22Rv1 (cell line): ENCODE measurements at regions not wholly inside any gene's neighbourhood (a gene's known extent, or its start where the extent isn't known, plus 50 kb on each side); places are given as distances from the start of the nearest gene placed in this dataset.

Source experiments
- H3K27ac ChIP-seq: fragments of 450-650 bp; 2 replicates; pipeline ENCODE4 v1.5.1; 2017
- ZFX ChIP-seq: fragments of 450-650 bp; IDR thresholded peaks from 2 replicates; pipeline ENCODE4 v1.6.1; 2017; ENCODE audit warnings: antibody characterized with exemption, borderline replicate concordance
- TF ChIP-seq, protein P1 (sequence below): fragments of 450-650 bp; IDR thresholded peaks from 2 replicates; pipeline ENCODE4 v1.5.1; 2017; ENCODE audit warnings: mild to moderate bottlenecking

DNA sequence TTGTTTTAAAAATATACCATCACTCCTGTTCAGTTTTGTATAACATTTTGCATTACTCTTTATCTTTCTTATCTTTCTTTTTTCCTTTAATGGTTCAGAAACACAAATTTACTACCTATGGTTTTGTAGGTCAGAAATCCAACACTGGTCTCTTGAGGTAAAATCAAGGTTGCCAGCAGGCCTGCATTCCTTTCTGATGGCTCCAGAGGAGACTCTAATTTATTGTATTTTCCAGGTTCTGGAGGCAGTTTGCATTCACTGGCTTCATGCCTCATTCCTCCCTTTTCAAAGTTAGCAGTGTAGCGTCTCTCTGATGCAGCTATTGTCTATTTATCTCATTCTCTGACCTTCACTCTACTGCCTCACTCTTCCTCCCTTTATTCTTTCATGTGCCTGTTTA is 767.4 kb downstream of the SLITRK6 start:
- no peak overlapping the region for H3K27ac ChIP-seq
- TF ChIP-seq, protein P1, sequence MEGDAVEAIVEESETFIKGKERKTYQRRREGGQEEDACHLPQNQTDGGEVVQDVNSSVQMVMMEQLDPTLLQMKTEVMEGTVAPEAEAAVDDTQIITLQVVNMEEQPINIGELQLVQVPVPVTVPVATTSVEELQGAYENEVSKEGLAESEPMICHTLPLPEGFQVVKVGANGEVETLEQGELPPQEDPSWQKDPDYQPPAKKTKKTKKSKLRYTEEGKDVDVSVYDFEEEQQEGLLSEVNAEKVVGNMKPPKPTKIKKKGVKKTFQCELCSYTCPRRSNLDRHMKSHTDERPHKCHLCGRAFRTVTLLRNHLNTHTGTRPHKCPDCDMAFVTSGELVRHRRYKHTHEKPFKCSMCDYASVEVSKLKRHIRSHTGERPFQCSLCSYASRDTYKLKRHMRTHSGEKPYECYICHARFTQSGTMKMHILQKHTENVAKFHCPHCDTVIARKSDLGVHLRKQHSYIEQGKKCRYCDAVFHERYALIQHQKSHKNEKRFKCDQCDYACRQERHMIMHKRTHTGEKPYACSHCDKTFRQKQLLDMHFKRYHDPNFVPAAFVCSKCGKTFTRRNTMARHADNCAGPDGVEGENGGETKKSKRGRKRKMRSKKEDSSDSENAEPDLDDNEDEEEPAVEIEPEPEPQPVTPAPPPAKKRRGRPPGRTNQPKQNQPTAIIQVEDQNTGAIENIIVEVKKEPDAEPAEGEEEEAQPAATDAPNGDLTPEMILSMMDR, result no peak
- TF ChIP-seq ZFX, result no peak

DNA sequence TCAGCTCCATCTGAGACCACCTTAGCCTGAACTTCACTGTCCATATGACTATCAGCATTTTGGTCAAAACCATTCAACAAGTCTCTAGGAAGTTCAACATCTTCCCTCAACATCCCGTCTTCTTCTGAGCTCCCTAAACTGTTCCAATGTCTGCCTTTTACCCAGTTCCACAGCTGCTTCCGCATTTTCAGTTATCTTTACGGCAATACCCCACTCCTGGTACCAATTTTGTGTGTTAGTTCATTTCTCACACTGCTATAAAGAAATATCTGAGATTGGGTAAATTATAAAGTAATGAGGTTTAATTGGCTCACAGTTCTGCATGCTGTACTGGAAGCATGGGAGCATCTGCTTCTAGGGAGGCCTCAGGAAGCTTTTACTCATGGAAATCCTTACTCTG is 771.2 kb downstream of the SLITRK6 start:
- no peak overlapping the region for H3K27ac ChIP-seq
- TF ChIP-seq, protein P1, result no peak
- TF ChIP-seq ZFX, result no peak

DNA sequence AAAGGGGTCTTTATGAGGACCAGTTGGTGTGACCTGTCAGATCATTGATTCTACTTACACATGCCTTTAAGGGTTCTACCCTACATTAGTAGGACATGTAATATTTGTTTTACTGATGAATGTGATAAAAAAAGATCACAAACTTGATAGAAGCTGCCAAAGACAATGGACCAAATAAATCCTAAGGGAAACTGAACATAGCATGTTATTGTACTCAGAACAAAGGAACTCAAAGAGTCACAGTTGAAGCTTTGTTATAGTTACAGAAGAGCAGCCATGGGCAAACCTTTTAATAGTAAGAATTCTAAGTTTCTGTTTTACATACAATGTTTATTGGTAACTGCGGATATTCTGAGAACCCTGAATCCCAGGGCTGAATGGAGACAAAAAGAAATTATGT is 780.1 kb downstream of the SLITRK6 start:
- TF ChIP-seq, protein P1, result no peak
- no peak for TF ChIP-seq ZFX

DNA sequence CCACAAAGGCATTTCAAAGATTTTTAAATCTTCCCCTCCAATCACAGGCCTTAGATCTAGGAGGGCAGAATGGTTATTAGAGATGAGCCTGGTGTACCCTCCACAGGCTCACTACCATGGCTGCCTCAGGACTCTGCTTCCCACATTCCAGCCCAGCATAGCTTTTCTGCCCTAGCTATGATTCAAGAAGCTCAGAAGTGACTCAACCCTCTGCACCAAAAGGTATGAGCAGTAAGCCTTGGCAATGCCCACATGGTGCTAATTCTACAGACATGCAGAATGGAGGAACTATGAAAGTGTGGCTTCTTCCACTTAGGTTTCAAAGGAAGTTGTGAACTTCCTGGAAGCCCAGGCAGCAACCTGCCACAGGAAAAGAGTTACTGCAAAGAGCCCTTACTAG is 786.2 kb downstream of the SLITRK6 start:
- no peak overlapping the region for H3K27ac ChIP-seq
- no peak for TF ChIP-seq ZFX
- TF ChIP-seq, protein P1, result no peak

More for the DNA sequence above, 780.1 kb downstream of the SLITRK6 start:
- H3K27ac ChIP-seq, result peak overlapping the region; percentile 37

DNA sequence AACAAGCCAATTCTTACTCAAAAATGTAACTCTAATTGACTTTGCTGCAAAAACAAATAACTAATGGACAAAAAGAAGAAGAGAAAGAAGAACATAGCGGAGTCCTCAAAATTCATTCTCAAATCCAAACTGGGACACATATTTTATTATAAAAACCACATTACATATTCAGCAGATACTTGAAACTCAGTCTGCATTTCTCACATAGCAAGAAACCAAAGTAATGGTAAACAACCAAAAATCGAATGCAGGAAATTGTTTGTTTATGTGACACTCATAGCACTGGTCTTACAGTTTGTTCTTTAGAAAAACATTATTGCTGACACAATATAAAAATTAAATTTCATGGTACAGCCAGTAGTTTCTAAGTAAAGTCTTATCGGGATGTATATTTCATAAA is 789.8 kb downstream of the SLITRK6 start:
- TF ChIP-seq, protein P1, result no peak
- TF ChIP-seq ZFX, result no peak
- H3K27ac ChIP-seq, result no peak overlapping the region

DNA sequence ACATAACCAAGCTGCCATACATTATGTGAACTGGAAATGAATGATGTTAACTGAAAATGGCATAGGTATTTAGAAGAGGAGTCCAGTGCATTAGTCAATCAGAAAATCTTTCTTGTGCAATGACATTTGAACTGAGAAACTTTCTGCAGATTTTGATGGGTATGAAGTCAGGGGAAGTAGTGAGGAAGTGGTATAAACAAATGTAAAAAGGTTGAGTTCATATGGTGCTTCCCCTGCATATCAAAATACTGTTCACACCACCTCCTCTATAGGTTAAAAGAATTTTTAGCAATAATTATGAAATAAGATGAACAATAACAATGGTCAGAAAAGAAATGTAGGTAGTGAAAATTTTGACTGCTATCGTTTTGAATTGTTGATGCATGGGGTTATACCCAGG is 800.0 kb downstream of the SLITRK6 start:
- H3K27ac ChIP-seq, result no peak overlapping the region
- TF ChIP-seq ZFX, result no peak
- TF ChIP-seq, protein P1, result no peak

DNA sequence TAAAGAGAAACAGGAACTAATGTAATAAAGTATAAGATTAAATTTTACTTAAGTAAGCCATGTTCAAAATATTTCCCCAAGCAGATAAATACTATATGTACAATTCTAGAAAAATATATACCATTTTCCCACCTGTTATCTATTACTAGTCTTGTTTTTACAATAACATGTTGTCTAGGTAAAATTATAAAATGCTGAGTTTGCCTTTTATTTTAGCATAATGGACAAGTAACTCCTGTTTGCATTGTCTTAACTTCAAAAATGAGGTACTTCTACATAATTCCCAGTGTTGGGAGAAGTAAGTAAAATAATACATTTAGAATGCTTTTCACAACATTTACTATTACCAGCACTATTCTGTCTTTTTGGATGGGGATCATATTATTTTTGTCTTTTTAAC is 800.5 kb downstream of the SLITRK6 start:
- no peak for TF ChIP-seq ZFX
- TF ChIP-seq, protein P1, result no peak
- no peak overlapping the region for H3K27ac ChIP-seq

DNA sequence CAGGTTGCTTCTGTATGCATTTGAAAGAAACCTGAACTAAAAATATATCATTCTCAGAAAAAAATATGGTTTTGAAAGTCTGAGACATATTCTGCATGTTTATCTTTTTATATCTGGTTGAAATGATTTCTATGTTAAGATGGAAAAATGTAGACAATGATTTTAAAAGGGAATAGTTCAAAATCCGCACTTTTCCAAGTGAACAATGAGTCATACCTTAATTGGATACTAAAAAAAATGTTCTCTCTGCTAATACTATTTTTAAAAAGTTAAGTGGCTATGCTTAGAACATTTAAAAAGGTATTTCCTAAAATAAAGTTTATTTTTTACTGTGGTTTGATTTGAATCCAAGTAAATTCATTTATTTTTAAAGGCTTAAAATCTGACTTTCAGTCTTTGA is 801.4 kb downstream of the SLITRK6 start:
- H3K27ac ChIP-seq, result no peak overlapping the region
- TF ChIP-seq, protein P1, result no peak
- no peak for TF ChIP-seq ZFX
